Adrenal gland (tissue), 9 donors: ENCODE measurements at regions not wholly inside any gene's neighbourhood (a gene's known extent, or its start where the extent isn't known, plus 50 kb on each side); places are given as distances from the start of the nearest gene placed in this dataset.
"Not testable (repeated sequence)": the region's sequence is repeated elsewhere in the genome, so short reads cannot be mapped to it uniquely, and the experiment has no call there.

Experiments used
- DNase-seq, 7 donors: peaks; one replicate each; pipeline ENCODE4 v3.0.0-alpha.2; 2019 to 2020
- H3K27ac ChIP-seq, 5 donors: fragments of 200-600 bp; sonication (generic) in 4 of 5; 1 replicate in 3 of 5; 2 replicates in 2 of 5; pipeline versions ENCODE4 v1.5.1 to v1.8.0; 2016 to 2020; ENCODE audit warnings: mild to moderate bottlenecking in 1 of 5
- H3K27me3 ChIP-seq: fragments of 200-600 bp; 2 replicates; pipeline ENCODE4 v1.8.0; 2021
- H3K36me3 ChIP-seq, 2 donors: fragments of 200-600 bp; replicated peaks in 1 of 2; 1 replicate in 1 of 2; 2 replicates in 1 of 2; pipeline versions ENCODE4 v1.5.1 to v1.8.0; 2018 to 2022
- H3K4me1 ChIP-seq, 2 donors: fragments of 200-600 bp; replicated peaks in 1 of 2; 1 replicate in 1 of 2; 2 replicates in 1 of 2; pipeline versions ENCODE4 v1.5.1 to v1.8.0; 2018 to 2021
- H3K4me3 ChIP-seq, 4 donors: fragments of 200-600 bp; sonication (generic) in 3 of 4; one replicate each; pipeline ENCODE4 v1.5.1; 2016 to 2018
- H3K9me3 ChIP-seq, 3 donors: fragments of 200-600 bp; sonication (generic) in 1 of 3; replicated peaks in 1 of 3; 1 replicate in 2 of 3; 2 replicates in 1 of 3; pipeline versions ENCODE4 v1.5.1 to v1.8.0; 2016 to 2021
- CTCF ChIP-seq, 6 experiments: fragments of 450-650 bp in 4 of 6; fragments of 200-600 bp in 2 of 6; sonication (generic) in 1 of 6; IDR thresholded peaks; 1 replicate in 5 of 6; 2 replicates in 1 of 6; pipeline versions ENCODE4 v1.5.1 to v1.8.0; 2016 to 2021; ENCODE audit warnings: antibody characterized with exemption in 6 of 6, mild to moderate bottlenecking in 2 of 6, moderate library complexity in 1 of 6
- POLR2A ChIP-seq, 2 donors: fragments of 450-650 bp; IDR thresholded peaks; one replicate each; pipeline ENCODE4 v1.6.1; 2017; ENCODE audit warnings: antibody characterized with exemption in 2 of 2, mild to moderate bottlenecking in 2 of 2, moderate library complexity in 1 of 2
- WGBS, 4 donors: extraction: QIAGEN DNeasy Blood & Tissue Kit in 2 of 4; methylation state at CpG; one replicate each; pipeline versions ENCODE4 v1.1.5 to v1.1.7; 2013 to 2017; 5-methylcytosine and 5-hydroxymethylcytosine counted together
- intact Hi-C, 2 donors: fragments of 100-400 bp; cut with DNase I; formaldehyde crosslinking; loops; one replicate each; pipeline versions ENCODE4 v1.14.1 to v1.15.0; 2022 to 2023
- donor health status: healthy with polysubstance abuse.
- donor health status: Bipolar disorder and iron deficiency.
- donor health status: DM: yes; HTN: yes; CAD: no.
- donor health status: DM: no; HTN: no; CAD: no.
- donor health status: DM: no; HTN: no; CAD: no.

DNA sequence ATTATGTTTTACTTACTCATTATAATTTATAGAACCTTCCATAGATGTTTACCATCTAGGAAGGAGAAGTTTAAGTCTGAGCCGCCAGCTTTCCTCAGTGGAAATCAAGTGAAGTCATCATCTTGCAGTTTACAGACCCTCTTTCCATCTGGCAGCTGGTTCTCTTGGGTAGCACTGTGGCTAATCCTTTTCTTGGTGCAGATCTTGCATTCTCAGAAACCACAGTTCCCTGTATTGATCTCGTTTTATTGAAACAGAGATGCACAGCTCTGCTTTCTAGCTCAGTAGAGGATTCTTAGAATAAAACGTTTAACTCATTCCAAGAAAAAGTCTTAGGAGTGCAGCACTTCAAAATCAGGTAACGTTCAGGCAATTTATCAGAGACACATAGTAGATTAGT is 1154.7 kb downstream of the FOXD4L5 start:
- 22 to 29% (median 27%) methylated on average over 4 of the region's 4 CpGs for WGBS, 4 donors
- H3K27me3 ChIP-seq, H3K36me3 ChIP-seq, DNase-seq, H3K4me3 ChIP-seq, H3K27ac ChIP-seq, H3K9me3 ChIP-seq, H3K4me1 ChIP-seq, intact Hi-C loops: not testable (repeated sequence)

DNA sequence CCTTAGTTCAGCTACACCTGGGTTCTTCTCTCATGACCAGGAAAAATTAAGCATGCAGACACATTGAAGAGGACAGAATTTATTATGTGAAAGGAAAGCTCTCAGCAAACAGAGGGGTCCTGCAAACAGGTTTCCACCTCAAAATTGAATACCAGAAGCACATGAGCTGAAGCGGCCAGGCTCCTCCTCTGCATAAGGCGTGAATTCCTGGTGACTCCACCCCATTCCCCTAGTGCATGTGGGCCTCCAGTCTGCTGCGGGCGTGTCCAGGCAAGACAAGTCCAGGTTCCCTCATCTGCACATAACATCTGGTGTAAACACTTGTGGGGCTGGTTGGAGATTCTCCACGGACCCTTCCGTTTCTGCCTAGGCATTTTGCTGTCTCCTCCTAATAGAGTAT is 1156.4 kb downstream of the FOXD4L5 start:
- TF ChIP-seq POLR2A (IDR thresholded peaks at IDR 0.05) (no peak), CTCF (IDR thresholded peaks at IDR 0.05) (no peak)

GRCh38 chr9:64121602-64122001 is 1163.4 kb downstream of the FOXD4L5 start:
- DNase-seq, H3K27me3 ChIP-seq, H3K36me3 ChIP-seq, H3K27ac ChIP-seq, H3K4me3 ChIP-seq, H3K9me3 ChIP-seq, intact Hi-C loops, H3K4me1 ChIP-seq: not testable (repeated sequence)

More for the DNA sequence above, 1156.4 kb downstream of the FOXD4L5 start:
- Histone ChIP-seq H3K27me3 (no peaks in the 10 kb centered on the region), H3K36me3 (no peaks in the 10 kb centered on the region), H3K9me3 (no peaks in the 10 kb centered on the region), H3K27ac (no peak overlapping the region), H3K4me3 (no peak overlapping the region), H3K4me1 (no peaks in the 10 kb centered on the region)
- 69 to 87% (median 79%) methylated on average over 3 to 6 of the region's 6 CpGs for WGBS, 4 donors
- intact Hi-C loops: no loop called here
- DNase-seq: no peak

DNA sequence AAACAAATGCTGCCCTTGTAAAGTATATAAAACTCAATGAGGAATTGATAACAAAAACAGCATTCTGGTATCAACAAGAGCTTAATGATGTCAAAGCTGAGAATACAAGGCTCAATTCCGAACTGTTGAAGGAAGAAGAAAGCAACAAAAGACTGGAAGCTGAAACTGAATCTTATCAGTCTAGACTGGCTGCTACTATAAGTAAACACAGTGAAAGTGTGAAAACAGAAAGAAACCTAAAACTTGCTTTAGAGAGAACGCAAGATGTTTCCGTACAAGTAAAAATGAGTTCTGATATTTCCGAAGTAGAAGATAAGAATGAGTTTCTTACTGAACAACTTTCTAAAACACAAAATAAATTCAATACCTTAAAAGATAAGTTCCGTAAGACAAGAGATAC is 1167.7 kb downstream of the FOXD4L5 start:
- H3K4me1 ChIP-seq, H3K4me3 ChIP-seq, H3K36me3 ChIP-seq, intact Hi-C loops, H3K27me3 ChIP-seq, DNase-seq, H3K9me3 ChIP-seq, H3K27ac ChIP-seq: not testable (repeated sequence)
- 75 to 82% (median 77%) methylated on average over 5 of the region's 5 CpGs for WGBS, 4 donors

DNA sequence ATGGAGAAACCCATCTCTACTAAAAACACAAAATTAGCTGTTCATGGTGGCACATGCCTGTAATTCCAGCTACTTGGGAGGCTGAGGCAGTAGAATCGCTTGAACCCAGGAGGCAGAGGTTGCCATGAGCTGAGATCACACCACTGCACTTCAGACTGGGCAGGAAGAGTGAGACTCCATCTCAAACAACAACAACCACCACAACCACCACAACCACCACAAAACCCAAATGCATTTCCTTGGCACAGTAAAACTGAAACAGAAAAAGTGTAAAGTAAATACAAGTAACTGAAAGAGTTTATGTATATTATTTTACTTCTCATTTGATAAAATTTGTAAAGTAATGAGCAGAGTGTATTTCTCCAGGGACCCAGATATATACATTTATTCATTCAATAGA is 1177.1 kb downstream of the FOXD4L5 start:
- H3K36me3 ChIP-seq, H3K4me3 ChIP-seq, intact Hi-C loops, H3K27ac ChIP-seq, H3K4me1 ChIP-seq, H3K27me3 ChIP-seq, H3K9me3 ChIP-seq, DNase-seq: not testable (repeated sequence)
- WGBS, 4 donors: 21 to 80% (median 35%) methylated on average over 1 of the region's 1 CpG

DNA sequence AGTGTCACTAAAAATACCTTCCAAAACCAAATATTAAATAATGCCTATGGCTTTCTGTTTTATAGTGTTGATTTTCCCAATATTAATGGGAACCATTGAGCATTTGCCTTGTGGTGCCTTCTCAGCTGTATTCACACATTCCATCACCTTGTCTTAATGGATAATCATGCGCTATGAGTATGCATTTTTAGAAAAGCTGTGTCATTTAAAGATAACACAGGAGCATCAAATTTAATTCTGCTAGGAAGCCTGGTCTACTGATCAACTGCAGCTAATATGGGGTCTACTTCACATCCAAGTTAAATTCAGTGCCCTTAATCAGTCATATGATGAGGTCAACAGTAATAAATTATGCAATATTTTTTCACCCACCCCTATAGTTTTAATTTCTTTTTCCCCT is 1177.8 kb downstream of the FOXD4L5 start:
- H3K27ac ChIP-seq, H3K27me3 ChIP-seq, intact Hi-C loops, DNase-seq, H3K4me3 ChIP-seq, H3K9me3 ChIP-seq, H3K4me1 ChIP-seq, H3K36me3 ChIP-seq: not testable (repeated sequence)
- 56 to 74% (median 65%) methylated on average over 1 of the region's 1 CpG for WGBS, 4 donors

GRCh38 chr9:64105193-64105592 is 1179.8 kb downstream of the FOXD4L5 start:
- H3K9me3 ChIP-seq, H3K27me3 ChIP-seq, DNase-seq, H3K27ac ChIP-seq, intact Hi-C loops, H3K4me1 ChIP-seq, H3K4me3 ChIP-seq, H3K36me3 ChIP-seq: not testable (repeated sequence)
- WGBS, 4 donors: 34 to 58% (median 49%) methylated on average over 1 of the region's 1 CpG

DNA sequence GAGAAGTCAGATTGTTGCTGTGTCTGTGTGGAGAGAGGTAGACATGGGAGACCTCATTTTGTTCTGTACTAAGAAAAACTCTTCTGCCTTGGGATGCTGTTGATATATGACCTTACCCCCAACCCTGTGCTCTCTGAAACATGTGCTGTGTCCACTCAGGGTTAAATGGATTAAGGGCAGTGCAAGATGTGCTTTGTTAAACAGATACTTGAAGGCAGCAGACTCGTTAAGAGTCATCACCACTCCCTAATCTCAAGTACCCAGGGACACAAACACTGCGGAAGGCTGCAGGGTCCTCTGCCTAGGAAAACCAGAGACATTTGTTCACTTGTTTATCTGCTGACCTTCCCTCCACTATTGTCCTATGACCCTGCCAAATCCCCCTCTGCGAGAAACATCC is 1183.5 kb downstream of the FOXD4L5 start:
- H3K36me3 ChIP-seq, H3K4me1 ChIP-seq, H3K27ac ChIP-seq, H3K4me3 ChIP-seq, intact Hi-C loops, DNase-seq, H3K9me3 ChIP-seq, H3K27me3 ChIP-seq: not testable (repeated sequence)
- WGBS, 4 donors: 64 to 67% (median 66%) methylated on average over 3 of the region's 3 CpGs

GRCh38 chr9:64100571-64101155 is 1184.3 kb downstream of the FOXD4L5 start:
- H3K9me3 ChIP-seq, H3K36me3 ChIP-seq, H3K27ac ChIP-seq, H3K27me3 ChIP-seq, DNase-seq, intact Hi-C loops, H3K4me1 ChIP-seq, H3K4me3 ChIP-seq: not testable (repeated sequence)
- WGBS, 4 donors: 81 to 89% (median 85%) methylated on average over 5 to 36 of the region's 36 CpGs

DNA sequence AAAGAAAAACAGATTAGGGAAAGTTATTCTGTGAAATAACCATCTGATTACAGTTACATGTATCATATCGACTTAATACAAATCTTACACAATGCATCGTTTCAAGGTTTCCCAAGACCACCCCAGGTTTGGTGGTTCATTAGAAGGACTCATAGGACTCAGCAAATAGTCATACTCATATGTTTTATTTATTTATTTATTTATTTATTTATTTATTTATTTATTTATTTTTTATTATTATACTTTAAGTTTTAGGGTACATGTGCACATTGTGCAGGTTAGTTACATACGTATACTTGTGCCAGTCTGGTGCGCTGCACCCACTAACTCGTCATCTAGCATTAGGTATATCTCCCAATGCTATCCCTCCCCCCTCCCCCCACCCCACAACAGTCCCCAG is 1199.0 kb downstream of the FOXD4L5 start:
- H3K27ac ChIP-seq, H3K27me3 ChIP-seq, H3K36me3 ChIP-seq, intact Hi-C loops, H3K4me3 ChIP-seq, H3K4me1 ChIP-seq, H3K9me3 ChIP-seq, DNase-seq: not testable (repeated sequence)
- WGBS, 4 donors: 69 to 80% (median 75%) methylated on average over 5 of the region's 5 CpGs
